B cell (primary cell): ENCODE measurements at regions not wholly inside any gene's neighbourhood (a gene's known extent, or its start where the extent isn't known, plus 50 kb on each side); places are given as distances from the start of the nearest gene placed in this dataset.

ENCODE experiments used
- ATAC-seq: fragments of 200-7000 bp; cut with Tn5 transposase; one replicate; pipeline ENCODE4 v1.10.0; 2021; ENCODE audit warnings: low read depth, mild to moderate bottlenecking, moderate number of reproducible peaks, moderate library complexity
- CTCF ChIA-PET: fragments of 350-600 bp; sonication (Branson Sonifier 250); formaldehyde crosslinking; loops from one replicate; lab custom pipeline; 2021; ENCODE audit warnings: antibody characterized with exemption, inconsistent platforms; lab: Charles Lee
- POLR2A ChIA-PET: fragments of 350-600 bp; sonication (Branson Sonifier 250); formaldehyde crosslinking; loops from one replicate; lab custom pipeline; 2021; ENCODE audit warnings: antibody characterized with exemption; lab: Charles Lee
- DNase-seq: peaks from one replicate; pipeline ENCODE4 v3.0.0; 2013
- H2AFZ ChIP-seq: 2 replicates; pipeline ENCODE4 v1.6.1; 2012; ENCODE audit warnings: mild to moderate bottlenecking, low read depth, low read length; ENCODE audit not compliant: insufficient read depth, poor library complexity, severe bottlenecking
- H3K27ac ChIP-seq, 2 donors: 1 replicate in 1 of 2; 2 replicates in 1 of 2; pipeline ENCODE4 v1.5.1; 2012 to 2013; ENCODE audit warnings: low read length in 2 of 2, mild to moderate bottlenecking in 2 of 2, moderate library complexity in 1 of 2
- H3K27me3 ChIP-seq, 4 experiments: fragments of 200-600 bp in 1 of 4; sonication (generic) in 1 of 4; replicated peaks in 1 of 4; 1 replicate in 2 of 4; 2 replicates in 2 of 4; pipeline versions ENCODE4 v1.6.1 to v1.7.0; 2013 to 2016; ENCODE audit warnings: low read length in 3 of 4, mild to moderate bottlenecking in 2 of 4, mixed read lengths in 1 of 4, moderate library complexity in 1 of 4; ENCODE audit not compliant: insufficient read depth in 4 of 4, control insufficient read depth in 3 of 4; ENCODE audit errors: control extremely low read depth in 1 of 4
- H3K36me3 ChIP-seq, 2 experiments: replicated peaks in 1 of 2; 1 replicate in 1 of 2; 2 replicates in 1 of 2; pipeline versions ENCODE4 v1.6.1 to v1.7.1; 2013; ENCODE audit warnings: low read length in 1 of 2; ENCODE audit not compliant: insufficient read depth in 2 of 2, control insufficient read depth in 1 of 2; ENCODE audit errors: control extremely low read depth in 1 of 2, extremely low read depth in 1 of 2
- H3K4me1 ChIP-seq, 2 donors: fragments of 200-600 bp in 1 of 2; sonication (generic) in 1 of 2; 1 replicate in 1 of 2; 2 replicates in 1 of 2; pipeline versions ENCODE4 v1.5.1 to v1.6.1; 2013 to 2017; ENCODE audit warnings: low read length in 2 of 2; ENCODE audit not compliant: control insufficient read depth in 2 of 2, insufficient read depth in 2 of 2
- H3K4me2 ChIP-seq: replicated peaks from 2 replicates; pipeline ENCODE3; 2012; ENCODE audit warnings: mild to moderate bottlenecking, low read depth, low read length; ENCODE audit not compliant: poor library complexity, severe bottlenecking
- H3K4me3 ChIP-seq, 5 experiments: fragments of 200-600 bp in 1 of 5; sonication (generic) in 1 of 5; 1 replicate in 3 of 5; 2 replicates in 2 of 5; pipeline versions ENCODE4 v1.5.1 to v1.7.0; 2011 to 2016; ENCODE audit warnings: low read length in 4 of 5, mild to moderate bottlenecking in 4 of 5, low read depth in 2 of 5, control low read depth in 1 of 5, moderate library complexity in 1 of 5; ENCODE audit not compliant: insufficient read depth in 1 of 5; ENCODE audit errors: control extremely low read depth in 1 of 5, extremely low read depth in 1 of 5
- H3K79me2 ChIP-seq: fragments of 200-600 bp; sonication (generic); one replicate; pipeline ENCODE4 v1.6.0; 2016; ENCODE audit warnings: low read length; ENCODE audit not compliant: control insufficient read depth, insufficient read depth
- H3K9ac ChIP-seq: fragments of 200-600 bp; sonication (generic); 2 replicates; pipeline ENCODE4 v1.6.1; 2017; ENCODE audit warnings: mild to moderate bottlenecking, low read length, moderate library complexity
- H3K9me3 ChIP-seq, 3 donors: one replicate each; pipeline versions ENCODE4 v1.6.1 to v1.7.1; 2013; ENCODE audit warnings: low read length in 2 of 3; ENCODE audit not compliant: control insufficient read depth in 2 of 3, insufficient read depth in 1 of 3; ENCODE audit errors: control extremely low read depth in 1 of 3
- H4K20me1 ChIP-seq: 2 replicates; pipeline ENCODE4 v1.6.0; 2012; ENCODE audit warnings: mild to moderate bottlenecking, low read length; ENCODE audit not compliant: insufficient read depth, control insufficient read depth, poor library complexity, severe bottlenecking
- H3K27ac Mint-ChIP-seq: one replicate; pipeline ENCODE4 v1.8.0; 2021; ENCODE audit warnings: mixed read lengths
- H3K27me3 Mint-ChIP-seq: one replicate; pipeline ENCODE4 v1.8.0; 2021; ENCODE audit warnings: mixed read lengths
- H3K4me1 Mint-ChIP-seq: one replicate; pipeline ENCODE4 v1.8.0; 2021; ENCODE audit warnings: mixed read lengths
- H3K4me3 Mint-ChIP-seq: one replicate; pipeline ENCODE4 v1.8.0; 2021; ENCODE audit warnings: mixed read lengths
- H3K9me3 Mint-ChIP-seq: one replicate; pipeline ENCODE4 v1.8.0; 2022; ENCODE audit warnings: mixed read lengths; ENCODE audit not compliant: insufficient read depth
- CTCF ChIP-seq: fragments of 200-600 bp; IDR thresholded peaks from one replicate; pipeline ENCODE4 v1.8.0; 2022; ENCODE audit warnings: antibody characterized with exemption, mild to moderate bottlenecking
- EZH2 ChIP-seq: IDR thresholded peaks from 2 replicates; pipeline ENCODE4 v1.6.1; 2012; ENCODE audit warnings: borderline replicate concordance, low read depth, mild to moderate bottlenecking, moderate library complexity, low read length; ENCODE audit not compliant: insufficient read depth, poor library complexity, severe bottlenecking
- WGBS: methylation state at CpG from one replicate; pipeline ENCODE4 v1.1.5; 2013; ENCODE audit warnings: missing lambda C conversion rate; ENCODE audit not compliant: insufficient coverage; 5-methylcytosine and 5-hydroxymethylcytosine counted together
- intact Hi-C: fragments of 100-400 bp; cut with micrococcal nuclease; formaldehyde crosslinking; loops from one replicate; pipeline ENCODE4 v1.10.0; 2022

DNA sequence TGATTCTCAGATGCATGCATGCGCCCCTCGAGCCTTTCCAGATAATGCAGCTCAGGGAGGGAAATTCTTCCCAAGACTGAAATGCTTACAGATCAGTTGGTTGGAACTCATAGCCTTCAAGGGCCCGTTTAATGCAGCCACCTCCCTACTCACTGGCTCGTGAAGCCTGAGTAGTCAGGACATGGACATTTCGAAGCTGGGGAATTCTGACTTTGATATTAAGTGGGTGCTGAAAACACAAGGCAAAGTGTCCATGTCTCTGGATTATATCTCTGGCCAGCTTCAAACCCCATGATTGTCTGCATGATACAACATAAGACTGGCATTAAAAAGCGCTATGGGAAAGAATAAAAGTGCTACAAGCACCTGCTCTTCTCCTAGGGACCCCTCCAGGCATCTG lies 207.5 kb downstream of the HERPUD2 start:
- CTCF ChIA-PET, result no interaction called here
- no peaks in the 10 kb centered on the region for H3K9me3 Mint-ChIP-seq
- ATAC-seq (no peak), DNase-seq (no peak)
- TF ChIP-seq EZH2 (no peak), CTCF (no peak)
- intact Hi-C loops, result no loop called here
- H3K79me2 ChIP-seq, result no peaks in the 10 kb centered on the region
- 100% methylated on average over 1 of the region's 6 CpGs for WGBS
- H3K4me2 ChIP-seq, result no peak overlapping the region
- no peak overlapping the region for H3K27ac Mint-ChIP-seq
- H3K4me3 Mint-ChIP-seq, result no peak overlapping the region
- H3K9ac ChIP-seq, result no peak overlapping the region
- no peaks in the 10 kb centered on the region for H3K4me1 ChIP-seq
- H3K4me1 Mint-ChIP-seq, result no peaks in the 10 kb centered on the region
- H3K27me3 ChIP-seq, result peaks cover 0 to 7% (median 1%) of the 10 kb centered on the region in 4 experiments
- POLR2A ChIA-PET, result no interaction called here
- peaks cover 20% of the 10 kb centered on the region for H3K27me3 Mint-ChIP-seq
- H3K4me3 ChIP-seq, result no peak overlapping the region
- no peaks in the 10 kb centered on the region for H3K9me3 ChIP-seq
- H4K20me1 ChIP-seq, result no peaks in the 10 kb centered on the region
- H2AFZ ChIP-seq, result no peak overlapping the region
- H3K36me3 ChIP-seq, result no peaks in the 10 kb centered on the region
- no peak overlapping the region for H3K27ac ChIP-seq

DNA sequence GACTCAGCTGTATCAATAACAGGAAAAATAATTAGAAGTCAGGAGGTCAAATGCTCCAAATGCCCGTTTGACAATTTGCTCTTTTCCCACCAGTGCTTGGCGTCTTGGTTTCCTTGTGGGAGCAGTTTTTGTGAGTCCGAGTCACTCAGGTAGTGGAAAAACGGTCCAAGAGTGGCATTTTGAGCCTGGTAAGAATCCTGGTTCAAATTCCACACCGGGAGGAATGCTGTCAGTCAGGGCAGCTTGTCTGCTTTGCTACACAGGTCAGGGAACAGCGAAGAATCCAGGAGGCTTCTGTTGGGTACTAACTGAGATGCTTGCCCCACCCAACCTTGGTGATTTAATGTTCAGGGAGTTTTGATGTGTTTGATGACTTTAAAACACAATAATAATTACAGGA lies 209.5 kb downstream of the HERPUD2 start:
- Histone ChIP-seq H3K27ac (no peak overlapping the region), H3K27me3 (peaks cover 0 to 7% (median 0%) of the 10 kb centered on the region in 4 experiments), H3K9me3 (no peaks in the 10 kb centered on the region), H3K4me2 (no peak overlapping the region), H2AFZ (no peak overlapping the region), H3K9ac (no peak overlapping the region), H3K79me2 (no peaks in the 10 kb centered on the region), H4K20me1 (no peaks in the 10 kb centered on the region), H3K4me1 (no peaks in the 10 kb centered on the region), H3K36me3 (no peaks in the 10 kb centered on the region), H3K4me3 (no peak overlapping the region)
- no peak overlapping the region for H3K4me3 Mint-ChIP-seq
- intact Hi-C loops, result no loop called here
- H3K9me3 Mint-ChIP-seq, result no peaks in the 10 kb centered on the region
- POLR2A ChIA-PET, result no interaction called here
- H3K4me1 Mint-ChIP-seq, result no peaks in the 10 kb centered on the region
- DNase-seq, result no peak
- TF ChIP-seq EZH2, result no peak
- no peak for TF ChIP-seq CTCF
- no peak for ATAC-seq
- H3K27me3 Mint-ChIP-seq, result peaks cover 26% of the 10 kb centered on the region
- CTCF ChIA-PET, result interaction anchor here (1.2 kb wide), 1 partner anchor 35 kb away, joined by 3 read pairs; no protein-coding TSS in a partner anchor
- H3K27ac Mint-ChIP-seq, result no peak overlapping the region
- WGBS, result 63% methylated on average over 5 of the region's 6 CpGs
